PC-9 (cell line): ENCODE measurements at regions not wholly inside any gene's neighbourhood (a gene's known extent, or its start where the extent isn't known, plus 50 kb on each side); places are given as distances from the start of the nearest gene placed in this dataset.

ENCODE experiments used
- BruUV-seq: library from RNA; stranded (reverse); fragments of 400-500 nt; replicated peaks from 2 replicates; lab custom pipeline; 2021; lab: Mats Ljungman, UMichigan
- CTCF ChIA-PET: fragments of 300-600 bp; sonication (Branson Sonifier 250); formaldehyde crosslinking; loops from one replicate; lab custom pipeline; 2022; ENCODE audit warnings: antibody characterized with exemption; lab: Charles Lee
- POLR2A ChIA-PET: fragments of 300-600 bp; sonication (Branson Sonifier 250); formaldehyde crosslinking; loops from one replicate; lab custom pipeline; 2022; ENCODE audit warnings: antibody characterized with exemption; ENCODE audit not compliant: unreplicated experiment; lab: Charles Lee
- DNase-seq, 2 experiments: peaks; one replicate each; pipeline versions ENCODE4 v3.0.0 to v3.0.0-alpha.2; 2015 to 2022; ENCODE audit warnings: mixed read lengths in 1 of 2
- H2AFZ ChIP-seq: fragments of 200-600 bp; sonication (generic); 2 replicates; pipeline ENCODE4 v1.8.1; 2017; ENCODE audit warnings: antibody characterized with exemption
- H3F3A ChIP-seq: fragments of 200-600 bp; sonication (generic); 2 replicates; pipeline ENCODE4 v1.8.1; 2017; ENCODE audit warnings: antibody characterized with exemption, mild to moderate bottlenecking, low read depth; ENCODE audit not compliant: insufficient read depth
- H3K27ac ChIP-seq: fragments of 200-600 bp; sonication (generic); 2 replicates; pipeline ENCODE4 v1.6.1; 2016; ENCODE audit warnings: mixed run types
- H3K27me3 ChIP-seq: fragments of 200-600 bp; sonication (generic); 2 replicates; pipeline ENCODE4 v1.6.1; 2016; ENCODE audit warnings: low read depth, mixed run types; ENCODE audit not compliant: insufficient read depth
- H3K36me3 ChIP-seq: fragments of 200-600 bp; sonication (generic); 2 replicates; pipeline ENCODE4 v1.6.1; 2016; ENCODE audit warnings: low read depth, mixed run types
- H3K4me1 ChIP-seq: fragments of 200-600 bp; sonication (generic); replicated peaks from 2 replicates; pipeline ENCODE4 v1.6.1; 2016; ENCODE audit warnings: mixed run types; ENCODE audit not compliant: insufficient read depth
- H3K4me2 ChIP-seq: fragments of 200-600 bp; sonication (generic); 2 replicates; pipeline ENCODE4 v1.6.1; 2017; ENCODE audit warnings: mixed run types
- H3K4me3 ChIP-seq: fragments of 200-600 bp; sonication (generic); 2 replicates; pipeline ENCODE4 v1.6.1; 2016; ENCODE audit warnings: mixed run types
- H3K79me2 ChIP-seq: fragments of 200-600 bp; sonication (generic); 2 replicates; pipeline ENCODE4 v1.6.1; 2017; ENCODE audit warnings: low read depth, mixed run types
- H3K9me2 ChIP-seq: fragments of 200-600 bp; sonication (generic); 2 replicates; pipeline ENCODE4 v1.8.1; 2017; ENCODE audit warnings: mild to moderate bottlenecking; ENCODE audit not compliant: insufficient read depth
- H3K9me3 ChIP-seq: fragments of 200-600 bp; sonication (generic); 2 replicates; pipeline ENCODE4 v1.8.1; 2016; ENCODE audit warnings: low read depth; ENCODE audit not compliant: insufficient read depth
- H4K20me1 ChIP-seq: fragments of 200-600 bp; sonication (generic); 2 replicates; pipeline ENCODE4 v1.8.1; 2017; ENCODE audit not compliant: insufficient read depth
- EZH2 ChIP-seq: fragments of 200-600 bp; sonication (generic); IDR thresholded peaks from 2 replicates; pipeline ENCODE4 v1.8.0; 2017; ENCODE audit warnings: antibody characterized with exemption, low read depth
- intact Hi-C: fragments of 100-400 bp; cut with micrococcal nuclease; formaldehyde crosslinking; loops from one replicate; pipeline ENCODE4 v1.10.0; 2022; ENCODE audit not compliant: unreplicated experiment
- TF ChIP-seq, protein P1 (sequence below): fragments of 200-600 bp; sonication (generic); conservative IDR thresholded peaks from 2 replicates; pipeline ENCODE4 v1.6.1; 2017; ENCODE audit warnings: mixed run types, antibody characterized with exemption, mild to moderate bottlenecking, moderate library complexity

DNA sequence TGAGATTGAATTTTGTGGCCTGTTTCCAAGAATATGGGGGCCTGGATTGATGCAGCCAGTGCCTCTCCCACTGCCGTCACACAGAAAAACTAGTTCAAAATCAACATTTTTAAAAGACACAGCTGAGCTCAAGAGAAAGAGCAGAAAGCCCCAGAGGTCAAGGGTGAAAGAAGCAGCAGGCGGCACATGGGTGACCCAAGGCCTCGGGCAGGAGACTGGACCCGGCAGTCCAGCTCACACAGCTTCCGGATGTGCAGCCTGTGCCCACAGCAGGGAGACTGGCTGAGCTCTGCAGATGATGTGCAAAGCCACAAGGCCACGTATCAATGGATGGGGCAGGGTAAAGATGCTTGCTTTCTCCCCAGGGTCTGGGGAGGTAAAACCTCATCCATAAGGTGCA, 50.4 kb upstream of the RNF32 start:
- CTCF ChIA-PET: no interaction called here
- no TSS peak for BruUV-seq
- POLR2A ChIA-PET: no interaction called here

DNA sequence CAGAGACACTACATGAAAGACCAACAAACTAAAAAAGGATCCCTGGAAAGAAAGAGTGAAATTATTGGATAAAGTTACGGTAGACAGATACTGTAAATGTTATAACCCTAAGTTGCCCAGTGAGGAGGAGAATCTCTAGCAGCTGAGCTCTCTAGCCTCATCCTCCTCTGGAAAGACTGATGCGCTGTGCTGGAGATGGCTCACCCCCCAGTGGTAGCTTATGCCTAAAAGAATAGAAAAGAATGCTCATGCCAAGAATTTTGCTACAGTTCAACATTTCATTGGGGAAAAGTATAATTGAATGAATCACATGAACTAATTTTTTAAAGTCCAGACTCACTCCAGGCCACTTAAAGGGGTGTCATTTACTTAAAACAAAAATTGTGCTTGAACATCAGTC, 50.8 kb upstream of the RNF32 start:
- no peaks in the 10 kb centered on the region for H3K4me1 ChIP-seq
- BruUV-seq: no TSS peak
- H3K36me3 ChIP-seq: no peaks in the 10 kb centered on the region
- DNase-seq: no peak
- intact Hi-C loops: no loop called here
- CTCF ChIA-PET: no interaction called here
- peaks cover 70% of the 10 kb centered on the region for H3K27me3 ChIP-seq
- H3K9me3 ChIP-seq: no peaks in the 10 kb centered on the region
- no peaks in the 10 kb centered on the region for H3K79me2 ChIP-seq
- no peak overlapping the region for H3K27ac ChIP-seq
- no peaks in the 10 kb centered on the region for H4K20me1 ChIP-seq
- POLR2A ChIA-PET: no interaction called here
- no peaks in the 10 kb centered on the region for H3K9me2 ChIP-seq
- no peak overlapping the region for H2AFZ ChIP-seq
- no peak overlapping the region for H3K4me2 ChIP-seq
- no peaks in the 10 kb centered on the region for H3F3A ChIP-seq
- no peak for TF ChIP-seq EZH2
- TF ChIP-seq, protein P1, sequence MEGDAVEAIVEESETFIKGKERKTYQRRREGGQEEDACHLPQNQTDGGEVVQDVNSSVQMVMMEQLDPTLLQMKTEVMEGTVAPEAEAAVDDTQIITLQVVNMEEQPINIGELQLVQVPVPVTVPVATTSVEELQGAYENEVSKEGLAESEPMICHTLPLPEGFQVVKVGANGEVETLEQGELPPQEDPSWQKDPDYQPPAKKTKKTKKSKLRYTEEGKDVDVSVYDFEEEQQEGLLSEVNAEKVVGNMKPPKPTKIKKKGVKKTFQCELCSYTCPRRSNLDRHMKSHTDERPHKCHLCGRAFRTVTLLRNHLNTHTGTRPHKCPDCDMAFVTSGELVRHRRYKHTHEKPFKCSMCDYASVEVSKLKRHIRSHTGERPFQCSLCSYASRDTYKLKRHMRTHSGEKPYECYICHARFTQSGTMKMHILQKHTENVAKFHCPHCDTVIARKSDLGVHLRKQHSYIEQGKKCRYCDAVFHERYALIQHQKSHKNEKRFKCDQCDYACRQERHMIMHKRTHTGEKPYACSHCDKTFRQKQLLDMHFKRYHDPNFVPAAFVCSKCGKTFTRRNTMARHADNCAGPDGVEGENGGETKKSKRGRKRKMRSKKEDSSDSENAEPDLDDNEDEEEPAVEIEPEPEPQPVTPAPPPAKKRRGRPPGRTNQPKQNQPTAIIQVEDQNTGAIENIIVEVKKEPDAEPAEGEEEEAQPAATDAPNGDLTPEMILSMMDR: no peak
- H3K4me3 ChIP-seq: no peak overlapping the region

More for the DNA sequence above, 50.4 kb upstream of the RNF32 start:
- H3K4me1 ChIP-seq: no peaks in the 10 kb centered on the region
- no peaks in the 10 kb centered on the region for H3K9me2 ChIP-seq
- no peaks in the 10 kb centered on the region for H3K36me3 ChIP-seq
- H3K4me3 ChIP-seq: no peak overlapping the region
- TF ChIP-seq, protein P1: no peak
- no peak for TF ChIP-seq EZH2
- no peak overlapping the region for H3K4me2 ChIP-seq
- peaks cover 70% of the 10 kb centered on the region for H3K27me3 ChIP-seq
- H3K27ac ChIP-seq: no peak overlapping the region
- H3K9me3 ChIP-seq: no peaks in the 10 kb centered on the region
- H2AFZ ChIP-seq: no peak overlapping the region
- no peak for DNase-seq
- H3K79me2 ChIP-seq: no peaks in the 10 kb centered on the region
- intact Hi-C loops: no loop called here
- no peaks in the 10 kb centered on the region for H3F3A ChIP-seq
- no peaks in the 10 kb centered on the region for H4K20me1 ChIP-seq

DNA sequence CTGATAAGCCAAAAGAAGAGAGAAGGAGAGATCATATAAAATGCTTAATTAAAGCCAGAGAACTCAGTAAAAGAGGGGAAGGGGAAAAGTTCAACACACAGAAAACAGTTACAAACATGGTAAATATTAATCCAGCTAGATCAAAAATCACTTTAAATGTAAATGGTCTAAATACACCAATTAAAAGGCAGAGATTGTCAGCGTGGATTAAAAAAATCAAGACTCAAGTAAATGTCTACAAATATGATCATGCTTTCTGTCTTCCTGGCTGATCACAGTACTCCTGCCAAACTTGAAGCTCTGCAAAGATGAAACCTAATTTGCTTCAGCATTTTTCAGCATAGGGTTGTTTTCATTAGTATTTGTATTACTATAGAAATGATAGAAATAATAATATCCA, 54.6 kb upstream of the RNF32 start:
- intact Hi-C loops: no loop called here
- ChIA-PET CTCF (no interaction called here), POLR2A (no interaction called here)
- DNase-seq: no peak
- no peak overlapping the region for H3K27ac ChIP-seq
- BruUV-seq: no TSS peak
- H3F3A ChIP-seq: no peaks in the 10 kb centered on the region
- H3K9me2 ChIP-seq: no peaks in the 10 kb centered on the region
- no peaks in the 10 kb centered on the region for H3K36me3 ChIP-seq
- no peaks in the 10 kb centered on the region for H3K79me2 ChIP-seq
- TF ChIP-seq, protein P1: no peak
- no peak for TF ChIP-seq EZH2
- no peaks in the 10 kb centered on the region for H4K20me1 ChIP-seq
- H3K4me1 ChIP-seq: no peaks in the 10 kb centered on the region
- no peak overlapping the region for H2AFZ ChIP-seq
- H3K9me3 ChIP-seq: no peaks in the 10 kb centered on the region
- H3K27me3 ChIP-seq: peaks cover 71% of the 10 kb centered on the region
- H3K4me3 ChIP-seq: no peak overlapping the region
- no peak overlapping the region for H3K4me2 ChIP-seq
